Fibroblast of villous mesenchyme (primary cell): ENCODE measurements at regions not wholly inside any gene's neighbourhood (a gene's known extent, or its start where the extent isn't known, plus 50 kb on each side); places are given as distances from the start of the nearest gene placed in this dataset.

Source experiments
- DNase-seq: peaks from one replicate; pipeline ENCODE4 v3.0.0-alpha.2; 2010; ENCODE audit warnings: low read depth
- H3K4me3 ChIP-seq: 2 replicates; pipeline ENCODE4 v1.5.1; 2011; ENCODE audit warnings: low read depth, mild to moderate bottlenecking, low read length
- TF ChIP-seq, protein P1 (sequence below): IDR thresholded peaks from 2 replicates; pipeline ENCODE4 v1.5.1; 2012; ENCODE audit warnings: low read depth, mild to moderate bottlenecking, low read length; ENCODE audit not compliant: insufficient read depth

GRCh38 chr11:91822805-91823204 is 401.8 kb upstream of the FAT3 start:
- no peak for DNase-seq
- no peak overlapping the region for H3K4me3 ChIP-seq
- TF ChIP-seq, protein P1, sequence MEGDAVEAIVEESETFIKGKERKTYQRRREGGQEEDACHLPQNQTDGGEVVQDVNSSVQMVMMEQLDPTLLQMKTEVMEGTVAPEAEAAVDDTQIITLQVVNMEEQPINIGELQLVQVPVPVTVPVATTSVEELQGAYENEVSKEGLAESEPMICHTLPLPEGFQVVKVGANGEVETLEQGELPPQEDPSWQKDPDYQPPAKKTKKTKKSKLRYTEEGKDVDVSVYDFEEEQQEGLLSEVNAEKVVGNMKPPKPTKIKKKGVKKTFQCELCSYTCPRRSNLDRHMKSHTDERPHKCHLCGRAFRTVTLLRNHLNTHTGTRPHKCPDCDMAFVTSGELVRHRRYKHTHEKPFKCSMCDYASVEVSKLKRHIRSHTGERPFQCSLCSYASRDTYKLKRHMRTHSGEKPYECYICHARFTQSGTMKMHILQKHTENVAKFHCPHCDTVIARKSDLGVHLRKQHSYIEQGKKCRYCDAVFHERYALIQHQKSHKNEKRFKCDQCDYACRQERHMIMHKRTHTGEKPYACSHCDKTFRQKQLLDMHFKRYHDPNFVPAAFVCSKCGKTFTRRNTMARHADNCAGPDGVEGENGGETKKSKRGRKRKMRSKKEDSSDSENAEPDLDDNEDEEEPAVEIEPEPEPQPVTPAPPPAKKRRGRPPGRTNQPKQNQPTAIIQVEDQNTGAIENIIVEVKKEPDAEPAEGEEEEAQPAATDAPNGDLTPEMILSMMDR: no peak

DNA sequence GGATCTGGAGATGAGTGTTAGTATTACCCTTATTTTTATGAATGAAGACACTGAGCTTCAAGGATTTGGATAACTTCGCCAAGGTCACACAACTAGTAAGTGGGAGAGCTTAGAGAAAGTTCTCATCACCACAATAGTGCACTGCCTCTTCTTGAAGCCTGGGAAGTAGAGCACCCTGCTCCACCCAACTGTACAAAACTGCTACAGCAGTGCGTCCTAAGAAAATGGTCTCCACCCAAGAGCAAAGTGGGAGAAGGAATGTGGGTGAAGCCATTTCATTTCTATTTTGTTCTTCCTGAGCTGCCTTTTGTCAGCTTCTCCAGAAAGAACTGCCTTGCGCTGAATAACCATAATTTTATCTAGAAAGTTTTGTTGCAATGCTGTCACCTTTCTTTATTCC is 403.9 kb upstream of the FAT3 start:
- DNase-seq: no peak
- TF ChIP-seq, protein P1: no peak

GRCh38 chr11:91819777-91820176 is 404.8 kb upstream of the FAT3 start:
- no peak for DNase-seq
- no peak overlapping the region for H3K4me3 ChIP-seq
- TF ChIP-seq, protein P1: no peak

More for the DNA sequence above, 403.9 kb upstream of the FAT3 start:
- no peak overlapping the region for H3K4me3 ChIP-seq

- H3K4me3 ChIP-seq: no peak overlapping the region
- TF ChIP-seq, protein P1: no peak
- no peak for DNase-seq
These were observed 405.4 kb upstream of the FAT3 start for GRCh38 chr11:91819195-91819594.

DNA sequence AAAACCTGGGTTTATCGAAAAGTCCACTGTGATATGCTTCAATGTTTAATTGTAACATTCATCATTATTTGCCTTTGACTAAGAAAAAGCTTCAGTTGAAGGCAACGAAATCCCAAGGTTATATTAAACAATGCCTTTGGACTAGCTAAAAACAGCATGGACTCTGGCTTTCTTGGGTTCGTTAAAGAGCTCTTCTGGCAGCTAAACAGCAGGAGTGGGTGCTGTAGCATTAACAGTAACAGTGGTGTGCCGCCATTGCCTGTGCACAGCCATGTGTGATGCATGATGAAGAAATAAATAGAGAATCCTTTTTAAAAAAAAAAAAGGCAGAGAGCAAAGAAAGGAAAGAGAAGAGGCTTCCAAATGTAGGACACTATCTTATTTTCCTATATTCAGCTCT is 406.6 kb upstream of the FAT3 start:
- DNase-seq: no peak
- no peak overlapping the region for H3K4me3 ChIP-seq
- TF ChIP-seq, protein P1: no peak

- H3K4me3 ChIP-seq: no peak overlapping the region
- DNase-seq: no peak
- TF ChIP-seq, protein P1: no peak
These were observed 411.4 kb upstream of the FAT3 start for GRCh38 chr11:91813263-91813662.

- no peak for DNase-seq
- TF ChIP-seq, protein P1: no peak
- no peak overlapping the region for H3K4me3 ChIP-seq
These were observed 413.7 kb upstream of the FAT3 start for GRCh38 chr11:91810871-91811270.
